HG03135 (cell line): ENCODE measurements at regions not wholly inside any gene's neighbourhood (a gene's known extent, or its start where the extent isn't known, plus 50 kb on each side); places are given as distances from the start of the nearest gene placed in this dataset.

Experiments used
- ATAC-seq: cut with Tn5 transposase; IDR thresholded peaks from one replicate; pipeline ENCODE4 v1.9.1; 2021; ENCODE audit warnings: mild to moderate bottlenecking, moderate library complexity; ENCODE audit not compliant: unreplicated experiment

- no peak for ATAC-seq
These were observed 306.6 kb downstream of the SPATA31D1 start for GRCh38 chr9:82295181-82295580.

DNA sequence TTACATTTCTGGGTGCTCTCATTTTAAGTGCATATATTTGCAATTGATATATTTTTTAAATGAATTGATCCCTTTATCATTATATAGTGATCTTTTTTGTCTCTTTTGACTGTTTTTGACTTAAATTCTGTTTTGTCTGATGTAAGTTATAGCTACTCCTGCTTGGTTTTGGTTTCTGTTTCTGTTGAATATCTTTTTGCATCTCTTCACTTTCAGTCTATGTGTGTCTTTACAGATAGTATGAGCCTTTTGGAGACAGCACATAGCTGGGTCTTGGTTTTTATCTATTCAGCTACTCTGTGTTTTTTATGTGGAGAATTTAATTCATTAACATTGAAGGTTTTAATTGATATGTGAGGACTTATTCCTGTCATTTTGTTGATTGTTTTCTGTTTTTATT lies 311.3 kb downstream of the SPATA31D1 start:
- no peak for ATAC-seq

- no peak for ATAC-seq
These were observed 314.5 kb downstream of the SPATA31D1 start for GRCh38 chr9:82302968-82303655.

GRCh38 chr9:82308836-82309235 lies 320.3 kb downstream of the SPATA31D1 start:
- ATAC-seq = no peak

DNA sequence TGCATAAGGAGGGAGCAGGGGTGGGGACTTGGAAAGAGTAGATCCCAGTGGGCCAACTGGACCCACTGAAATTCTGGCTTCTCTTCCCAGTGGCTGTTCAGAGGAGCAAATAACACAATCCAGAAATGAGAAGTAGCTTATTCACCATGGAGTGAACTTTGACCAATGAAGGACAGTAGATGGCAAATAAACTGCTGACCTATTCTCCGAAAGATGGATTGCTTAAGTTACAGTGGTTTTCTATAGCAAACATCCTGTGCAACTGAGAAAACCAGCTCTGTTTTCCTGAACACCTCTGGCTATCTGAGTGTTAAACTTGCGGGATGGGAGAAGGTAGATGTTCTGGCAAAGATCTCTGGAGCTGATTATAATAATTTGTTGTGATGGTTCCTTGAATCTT lies 325.1 kb downstream of the SPATA31D1 start:
- ATAC-seq = no peak

DNA sequence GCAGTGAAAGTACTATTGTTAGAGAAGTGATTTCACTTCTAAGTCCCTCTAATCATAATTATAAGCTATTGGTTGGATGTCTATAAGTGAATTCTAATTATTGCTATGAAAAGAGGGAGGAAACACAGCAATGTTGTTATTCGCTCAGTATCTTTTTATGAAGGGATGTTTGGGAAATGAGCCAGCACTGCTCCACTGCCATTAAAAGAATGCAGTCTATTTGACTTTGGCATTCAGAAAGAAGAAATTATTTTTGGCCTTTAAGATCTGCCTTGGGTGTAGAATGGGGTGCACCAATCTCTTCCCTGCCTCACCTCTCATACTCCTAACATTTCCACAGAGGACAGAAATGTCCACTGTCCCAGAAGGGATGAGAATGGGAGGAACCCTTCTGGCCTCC lies 332.0 kb downstream of the SPATA31D1 start:
- ATAC-seq = no peak

DNA sequence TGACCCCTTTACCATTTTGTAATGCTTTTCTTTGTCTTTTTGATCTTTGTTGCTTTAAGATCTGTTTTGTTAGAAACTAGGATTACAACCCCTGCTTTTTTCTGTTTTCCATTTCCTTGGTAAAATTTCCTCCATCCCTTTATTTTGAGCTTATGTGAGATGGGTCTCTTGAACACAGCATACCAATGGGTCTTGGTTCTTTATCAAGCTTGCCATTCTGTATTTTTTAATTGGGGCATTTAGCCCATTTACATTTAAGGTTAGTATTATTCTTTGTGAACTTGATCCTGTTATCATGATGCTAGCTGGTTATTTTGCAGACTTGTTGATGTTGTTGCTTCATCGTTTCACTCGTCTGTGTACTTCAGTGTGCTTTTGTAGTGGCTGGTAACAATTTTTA lies 337.3 kb downstream of the SPATA31D1 start:
- ATAC-seq = no peak

DNA sequence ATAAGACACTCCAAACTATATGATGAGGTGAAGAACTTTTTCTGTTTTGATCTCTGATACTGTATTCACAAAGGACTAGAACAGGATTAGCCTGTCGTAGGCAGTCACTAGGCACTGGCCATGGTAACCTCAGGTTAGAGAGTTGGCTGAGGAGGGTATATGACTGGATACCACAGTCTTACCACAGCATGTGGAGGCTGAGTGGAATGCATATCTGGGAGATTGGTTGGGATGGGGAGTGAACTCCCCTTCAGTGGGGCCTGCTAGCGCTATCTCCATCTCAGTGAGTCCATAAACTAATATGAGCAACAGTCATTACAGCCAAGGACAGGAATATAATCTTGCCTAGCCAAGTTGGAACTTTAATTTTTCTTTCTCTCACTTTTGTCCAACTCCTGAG lies 339.1 kb downstream of the SPATA31D1 start:
- ATAC-seq = no peak

DNA sequence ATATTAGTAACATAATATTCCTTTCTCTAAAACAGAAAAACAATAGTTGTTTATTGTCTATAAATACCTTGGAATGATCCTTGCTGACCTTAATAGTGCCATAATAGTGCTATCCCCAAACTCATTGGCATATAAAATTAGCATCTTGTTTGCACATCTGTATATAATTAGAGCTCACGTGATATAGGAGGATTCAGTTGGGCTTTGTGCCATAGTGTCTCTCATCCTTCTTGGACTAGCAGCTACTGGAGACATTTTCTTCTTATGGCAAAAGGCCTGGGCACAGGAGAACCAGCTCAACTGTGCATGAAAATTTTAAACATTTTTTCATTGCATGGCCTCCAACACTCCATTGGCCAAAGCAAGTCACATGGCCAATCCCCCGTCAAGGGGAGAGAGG lies 342.5 kb downstream of the SPATA31D1 start:
- ATAC-seq = no peak

DNA sequence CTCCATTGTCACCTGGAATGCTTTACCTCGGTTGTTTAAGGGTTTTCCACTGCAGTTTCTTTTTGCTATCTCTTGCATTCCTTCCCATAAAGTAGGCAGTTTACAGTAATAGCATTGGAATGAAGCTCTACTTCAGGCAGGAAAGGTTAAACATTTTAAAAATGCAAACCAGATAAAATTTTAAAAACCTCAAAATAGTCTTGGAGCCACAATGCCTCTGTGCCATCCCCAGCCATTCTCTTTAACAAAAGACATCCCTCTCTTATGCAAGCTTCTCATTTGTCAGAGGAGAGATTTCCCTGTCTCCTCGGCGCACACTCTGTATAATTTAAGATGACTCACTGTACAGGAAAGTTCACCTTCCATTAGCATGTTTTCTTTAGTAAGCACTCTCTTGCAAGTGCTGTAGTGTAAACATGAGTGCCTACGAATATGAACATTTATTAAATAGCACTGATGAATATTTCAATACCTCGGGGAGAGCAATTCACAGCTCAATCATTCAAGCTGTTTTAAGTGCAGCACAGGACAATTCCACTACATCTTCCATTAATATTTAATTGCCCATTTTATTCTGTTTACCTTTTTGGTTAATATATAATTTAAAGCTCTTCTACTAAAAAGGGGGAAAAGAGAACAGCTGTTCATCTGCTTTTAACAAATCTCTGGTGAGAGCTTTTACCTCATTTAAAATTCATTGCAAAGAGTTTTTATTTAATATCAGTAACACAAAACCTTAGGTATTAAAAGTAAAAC lies 343.6 kb downstream of the SPATA31D1 start:
- no peak for ATAC-seq

DNA sequence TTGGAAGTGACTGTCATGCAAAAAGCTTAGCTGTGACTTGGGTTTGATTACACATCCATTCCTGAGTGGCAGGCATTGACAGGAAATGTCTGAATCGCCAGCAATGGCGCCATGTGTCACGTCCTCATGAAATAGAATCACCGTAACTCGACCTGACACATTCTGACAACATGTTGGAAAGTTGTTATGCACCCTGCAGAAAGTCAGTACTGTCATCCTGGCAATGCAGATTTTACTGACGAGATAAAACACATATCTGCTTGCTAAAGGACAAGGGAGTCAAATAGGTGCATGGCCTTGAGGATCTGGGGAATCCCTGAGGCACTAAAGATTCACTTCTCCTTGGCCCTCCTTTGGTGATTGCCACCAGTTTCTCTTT lies 344.2 kb downstream of the SPATA31D1 start:
- ATAC-seq = no peak

DNA sequence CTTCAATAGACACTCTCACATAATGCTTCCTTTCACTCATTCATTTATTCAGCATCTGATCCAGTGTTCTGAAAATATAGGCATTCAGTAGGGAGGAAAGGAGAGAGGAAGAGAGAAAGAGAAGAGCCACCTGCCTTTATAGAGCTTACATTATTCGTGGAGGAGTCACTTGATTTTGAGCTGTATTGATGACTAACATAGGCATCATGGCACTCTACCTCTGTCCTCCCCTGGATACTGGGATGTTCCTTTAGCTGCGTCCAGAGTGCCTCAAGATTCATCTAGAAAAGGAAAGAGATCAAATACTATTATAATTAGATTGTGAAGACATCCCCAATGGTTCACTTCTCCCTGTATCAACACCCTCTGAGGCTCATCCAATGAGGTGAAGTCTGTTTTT lies 345.1 kb downstream of the SPATA31D1 start:
- ATAC-seq = no peak

- no peak for ATAC-seq
These were observed 345.7 kb downstream of the SPATA31D1 start for GRCh38 chr9:82334286-82334685.

DNA sequence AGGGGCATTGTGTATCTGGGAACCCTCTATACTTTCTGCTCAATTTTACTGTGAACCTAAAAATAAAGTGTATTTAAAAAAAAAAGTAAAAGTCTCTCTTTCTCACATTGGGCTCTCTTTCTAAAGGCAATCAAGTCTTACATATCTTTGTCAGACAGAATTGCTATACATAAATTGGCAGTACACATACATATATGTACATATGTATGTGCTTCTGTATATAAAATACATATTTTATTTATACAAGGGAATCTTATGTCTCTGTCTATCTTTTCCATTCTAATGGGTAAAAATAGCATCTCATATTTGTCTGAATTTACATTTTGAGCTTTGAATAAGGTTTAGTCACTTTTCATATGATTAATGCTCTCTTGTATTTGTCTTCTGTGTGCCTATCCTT lies 348.8 kb downstream of the SPATA31D1 start:
- ATAC-seq = no peak

DNA sequence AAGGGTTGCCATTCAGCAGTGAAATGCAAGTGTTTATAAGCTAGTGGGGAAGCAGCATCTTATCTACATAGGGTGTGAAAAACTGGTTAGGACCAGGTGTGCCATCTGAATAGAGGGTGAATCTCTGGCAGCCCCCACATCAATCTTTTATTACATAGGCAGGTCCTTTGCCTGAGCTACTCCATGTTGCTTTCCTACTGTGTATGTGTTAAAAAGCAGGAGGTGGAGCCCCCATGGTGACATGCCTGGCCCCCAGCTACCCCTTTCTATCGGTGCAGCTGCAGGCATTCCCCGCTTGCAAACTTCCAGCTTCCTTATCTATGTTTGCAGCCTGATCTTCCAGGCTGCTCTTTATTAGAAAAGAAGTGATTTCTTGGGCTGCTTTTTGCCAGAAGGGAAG lies 353.5 kb downstream of the SPATA31D1 start:
- no peak for ATAC-seq

- no peak for ATAC-seq
These were observed 357.5 kb downstream of the SPATA31D1 start for GRCh38 chr9:82346040-82346439.

- ATAC-seq = no peak
These were observed 365.2 kb downstream of the SPATA31D1 start for GRCh38 chr9:82353631-82354278.

DNA sequence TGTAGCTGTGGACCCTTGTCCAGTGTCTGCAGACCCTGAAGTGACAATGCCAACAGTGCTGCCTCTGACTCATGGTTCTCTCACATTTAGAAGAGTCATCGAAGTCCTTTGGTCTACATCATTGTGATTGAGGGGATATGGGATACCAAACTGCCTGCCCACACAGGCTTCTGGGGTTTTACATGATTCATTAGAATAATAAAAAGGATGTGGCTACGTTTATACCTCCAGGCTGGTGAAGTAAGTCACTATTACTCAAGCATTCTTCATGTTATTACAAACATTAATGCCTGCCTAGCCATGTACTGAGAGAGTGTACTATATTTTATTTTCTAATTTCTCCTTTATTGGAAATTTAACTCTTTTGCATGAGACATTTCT lies 365.7 kb downstream of the SPATA31D1 start:
- ATAC-seq = no peak

DNA sequence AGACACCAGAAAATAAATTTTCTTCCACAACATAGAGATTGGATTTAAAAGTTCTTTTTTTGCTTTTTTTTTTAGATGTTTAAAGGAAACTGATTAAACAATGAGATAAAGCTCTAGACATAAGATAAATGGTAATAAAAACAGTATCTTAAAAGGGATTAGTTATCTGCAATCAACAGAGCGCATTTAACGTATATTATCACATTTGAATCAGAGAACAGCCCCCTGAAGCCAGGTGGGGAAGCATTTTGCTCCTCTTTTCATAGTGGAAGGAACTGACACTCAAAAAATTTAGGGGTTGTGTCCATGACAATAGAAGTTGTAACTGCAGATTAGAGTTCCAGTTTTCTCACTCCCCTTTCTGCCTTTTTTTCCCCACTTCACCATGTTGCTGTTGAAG lies 367.6 kb downstream of the SPATA31D1 start:
- no peak for ATAC-seq

GRCh38 chr9:82356871-82357270 lies 368.3 kb downstream of the SPATA31D1 start:
- ATAC-seq = no peak

- no peak for ATAC-seq
These were observed 374.6 kb downstream of the SPATA31D1 start for GRCh38 chr9:82363198-82363597.

- ATAC-seq = no peak
These were observed 375.1 kb downstream of the SPATA31D1 start for GRCh38 chr9:82363682-82364081.
